ENCODE measurements at regions not wholly inside any gene's neighbourhood (a gene's known extent, or its start where the extent isn't known, plus 50 kb on each side); places are given as distances from the start of the nearest gene placed in this dataset.

- DNase-seq (ENCODE audit: low read depth), result no peak
These were observed 507.1 kb downstream of the TMEM182 start for GRCh38 chr2:103268841-103269498.

- DNase-seq (ENCODE audit: low read depth), result no peak
These were observed 515.0 kb downstream of the TMEM182 start for GRCh38 chr2:103276869-103277268.

GRCh38 chr2:103284750-103285149 lies 522.9 kb downstream of the TMEM182 start:
- no peak for DNase-seq (ENCODE audit: low read depth)

- DNase-seq (ENCODE audit: low read depth), result no peak
These were observed 523.5 kb downstream of the TMEM182 start for GRCh38 chr2:103285354-103285753.

GRCh38 chr2:103287746-103288145 lies 525.9 kb downstream of the TMEM182 start:
- DNase-seq (ENCODE audit: low read depth), result no peak

- no peak for DNase-seq (ENCODE audit: low read depth)
These were observed 526.9 kb downstream of the TMEM182 start for GRCh38 chr2:103288696-103289095.

GRCh38 chr2:103289105-103289725 lies 527.4 kb downstream of the TMEM182 start:
- no peak for DNase-seq (ENCODE audit: low read depth)

- DNase-seq (ENCODE audit: low read depth), result no peak
These were observed 530.7 kb downstream of the TMEM182 start for GRCh38 chr2:103292573-103292972.

- no peak for DNase-seq (ENCODE audit: low read depth)
These were observed 531.4 kb downstream of the TMEM182 start for GRCh38 chr2:103293067-103293741.

- DNase-seq (ENCODE audit: low read depth), result no peak
These were observed 531.9 kb downstream of the TMEM182 start for GRCh38 chr2:103293742-103294077.

GRCh38 chr2:103294420-103294819 lies 532.6 kb downstream of the TMEM182 start:
- DNase-seq (ENCODE audit: low read depth), result no peak

GRCh38 chr2:103295591-103295990 lies 533.8 kb downstream of the TMEM182 start:
- DNase-seq (ENCODE audit: low read depth), result no peak

GRCh38 chr2:103324671-103325070 lies 562.8 kb downstream of the TMEM182 start:
- no peak for DNase-seq (ENCODE audit: low read depth)

GRCh38 chr2:103327386-103327785 lies 565.6 kb downstream of the TMEM182 start:
- no peak for DNase-seq (ENCODE audit: low read depth)

GRCh38 chr2:103327966-103328365 lies 566.1 kb downstream of the TMEM182 start:
- no peak for DNase-seq (ENCODE audit: low read depth)

GRCh38 chr2:103335403-103335802 lies 573.6 kb downstream of the TMEM182 start:
- no peak for DNase-seq (ENCODE audit: low read depth)

GRCh38 chr2:103338819-103339218 lies 577.0 kb downstream of the TMEM182 start:
- DNase-seq (ENCODE audit: low read depth), result no peak

GRCh38 chr2:103346780-103347179 lies 584.9 kb downstream of the TMEM182 start:
- DNase-seq (ENCODE audit: low read depth), result no peak

GRCh38 chr2:103353774-103354173 lies 591.9 kb downstream of the TMEM182 start:
- no peak for DNase-seq (ENCODE audit: low read depth)

GRCh38 chr2:103355287-103355686 lies 593.5 kb downstream of the TMEM182 start:
- DNase-seq (ENCODE audit: low read depth), result no peak

GRCh38 chr2:103361712-103362111 lies 599.9 kb downstream of the TMEM182 start:
- DNase-seq (ENCODE audit: low read depth), result no peak

GRCh38 chr2:103363639-103364038 lies 601.8 kb downstream of the TMEM182 start:
- no peak for DNase-seq (ENCODE audit: low read depth)

- DNase-seq (ENCODE audit: low read depth), result no peak
These were observed 602.3 kb downstream of the TMEM182 start for GRCh38 chr2:103364177-103364576.
